ENCODE measurements at regions not wholly inside any gene's neighbourhood (a gene's known extent, or its start where the extent isn't known, plus 50 kb on each side); places are given as distances from the start of the nearest gene placed in this dataset.

GRCh38 chr6:6405997-6406714, 85.7 kb upstream of the F13A1 start:
- TF ChIP-seq, protein P1, sequence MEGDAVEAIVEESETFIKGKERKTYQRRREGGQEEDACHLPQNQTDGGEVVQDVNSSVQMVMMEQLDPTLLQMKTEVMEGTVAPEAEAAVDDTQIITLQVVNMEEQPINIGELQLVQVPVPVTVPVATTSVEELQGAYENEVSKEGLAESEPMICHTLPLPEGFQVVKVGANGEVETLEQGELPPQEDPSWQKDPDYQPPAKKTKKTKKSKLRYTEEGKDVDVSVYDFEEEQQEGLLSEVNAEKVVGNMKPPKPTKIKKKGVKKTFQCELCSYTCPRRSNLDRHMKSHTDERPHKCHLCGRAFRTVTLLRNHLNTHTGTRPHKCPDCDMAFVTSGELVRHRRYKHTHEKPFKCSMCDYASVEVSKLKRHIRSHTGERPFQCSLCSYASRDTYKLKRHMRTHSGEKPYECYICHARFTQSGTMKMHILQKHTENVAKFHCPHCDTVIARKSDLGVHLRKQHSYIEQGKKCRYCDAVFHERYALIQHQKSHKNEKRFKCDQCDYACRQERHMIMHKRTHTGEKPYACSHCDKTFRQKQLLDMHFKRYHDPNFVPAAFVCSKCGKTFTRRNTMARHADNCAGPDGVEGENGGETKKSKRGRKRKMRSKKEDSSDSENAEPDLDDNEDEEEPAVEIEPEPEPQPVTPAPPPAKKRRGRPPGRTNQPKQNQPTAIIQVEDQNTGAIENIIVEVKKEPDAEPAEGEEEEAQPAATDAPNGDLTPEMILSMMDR (IDR thresholded peaks at IDR 0.05; ENCODE audit: low read depth, low read length) = no peak
- TF ChIP-seq EZH2phosphoT487 (IDR thresholded peaks at IDR 0.05; ENCODE audit: low read depth) = no peak
